Fibroblast of lung (primary cell): ENCODE measurements at regions not wholly inside any gene's neighbourhood (a gene's known extent, or its start where the extent isn't known, plus 50 kb on each side); places are given as distances from the start of the nearest gene placed in this dataset.

ENCODE experiments used
- DNase-seq, 2 donors: peaks; one replicate each; pipeline versions ENCODE4 v3.0.0 to v3.0.0-alpha.2; 2010; ENCODE audit warnings: low read depth in 2 of 2
- H2AFZ ChIP-seq: 2 replicates; pipeline ENCODE4 v1.5.1; 2012; ENCODE audit warnings: low read length, control low read depth, inconsistent platforms
- H3K27ac ChIP-seq: 2 replicates; pipeline ENCODE4 v1.5.1; 2011; ENCODE audit warnings: low read length, control low read depth; ENCODE audit not compliant: insufficient read depth
- H3K27me3 ChIP-seq: 2 replicates; pipeline ENCODE4 v1.5.1; 2011; ENCODE audit warnings: mild to moderate bottlenecking, low read length; ENCODE audit not compliant: control insufficient read depth, insufficient read depth
- H3K36me3 ChIP-seq: 2 replicates; pipeline ENCODE4 v1.5.1; 2011; ENCODE audit warnings: low read length; ENCODE audit not compliant: control insufficient read depth, insufficient read depth
- H3K4me1 ChIP-seq: 2 replicates; pipeline ENCODE4 v1.5.1; 2011; ENCODE audit warnings: low read length; ENCODE audit not compliant: control insufficient read depth, insufficient read depth; ENCODE audit errors: extremely low read depth
- H3K4me2 ChIP-seq: 2 replicates; pipeline ENCODE4 v1.5.1; 2011; ENCODE audit warnings: low read length, control low read depth; ENCODE audit not compliant: insufficient read depth; ENCODE audit errors: extremely low read depth
- H3K4me3 ChIP-seq, 4 experiments: fragments of 200-600 bp in 1 of 4; sonication (generic) in 1 of 4; replicated peaks in 1 of 4; 2 replicates each; pipeline ENCODE4 v1.5.1; 2011 to 2016; ENCODE audit warnings: low read length in 4 of 4, low read depth in 3 of 4, mild to moderate bottlenecking in 3 of 4, control low read depth in 2 of 4, inconsistent platforms in 1 of 4, mixed read lengths in 1 of 4; ENCODE audit not compliant: insufficient read depth in 1 of 4; ENCODE audit errors: control extremely low read depth in 1 of 4
- H3K79me2 ChIP-seq: 2 replicates; pipeline ENCODE4 v1.5.1; 2012; ENCODE audit warnings: mild to moderate bottlenecking, low read length, inconsistent platforms; ENCODE audit not compliant: control insufficient read depth, insufficient read depth
- H3K9ac ChIP-seq: 2 replicates; pipeline ENCODE4 v1.5.1; 2011; ENCODE audit warnings: mild to moderate bottlenecking, low read length, control low read depth; ENCODE audit not compliant: insufficient read depth
- H3K9me3 ChIP-seq: 2 replicates; pipeline ENCODE4 v1.5.1; 2012; ENCODE audit warnings: low read depth, low read length; ENCODE audit not compliant: control insufficient read depth, insufficient read depth
- H4K20me1 ChIP-seq: 2 replicates; pipeline ENCODE4 v1.5.1; 2011; ENCODE audit warnings: low read length; ENCODE audit not compliant: control insufficient read depth, insufficient read depth; ENCODE audit errors: extremely low read depth
- EZH2 ChIP-seq: IDR thresholded peaks from 2 replicates; pipeline ENCODE4 v1.5.1; 2012; ENCODE audit warnings: low read length, control low read depth, mild to moderate bottlenecking; ENCODE audit errors: missing control alignments
- TF ChIP-seq, protein P1 (sequence below), 2 donors: IDR thresholded peaks in 1 of 2; conservative IDR thresholded peaks in 1 of 2; 1 replicate in 1 of 2; 2 replicates in 1 of 2; pipeline ENCODE4 v1.5.1; 2011 to 2012; ENCODE audit warnings: low read length in 2 of 2, control low read depth in 1 of 2, inconsistent platforms in 1 of 2, low read depth in 1 of 2, mild to moderate bottlenecking in 1 of 2

DNA sequence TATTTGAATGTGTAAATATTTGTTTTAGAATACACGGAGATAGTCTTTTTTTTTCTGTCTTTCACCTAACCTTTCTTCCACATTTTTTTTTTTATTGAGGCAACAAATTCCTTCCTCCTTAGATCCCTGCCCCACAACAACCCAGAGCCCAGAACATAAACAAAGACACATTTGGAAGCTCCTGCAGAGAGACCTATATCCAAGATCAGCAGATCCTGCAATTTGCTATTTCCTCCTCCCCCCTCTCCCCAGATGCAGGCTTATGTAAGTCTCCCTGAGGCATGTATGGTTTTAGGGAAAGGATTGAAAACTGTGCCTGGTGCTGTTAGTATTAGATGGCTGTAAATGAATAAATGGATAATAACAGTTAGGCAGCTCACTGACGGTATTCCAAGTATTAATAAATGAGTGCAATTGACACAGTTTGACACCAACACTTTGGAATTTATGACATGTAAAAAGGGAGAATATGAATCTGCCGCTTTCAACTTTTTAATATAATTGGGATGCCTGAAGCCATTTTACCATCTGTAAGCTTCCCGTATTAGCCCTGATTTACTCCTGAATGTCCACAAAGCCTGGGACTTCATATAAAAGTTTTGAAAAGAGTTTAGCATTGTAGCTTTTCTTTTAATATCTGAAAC lies 608.3 kb upstream of the CITED2 start:
- Histone ChIP-seq H3K4me1 (peaks cover 27% of the 10 kb centered on the region), H3K9ac (no peak overlapping the region), H3K4me2 (no peak overlapping the region), H3K36me3 (no peaks in the 10 kb centered on the region), H3K79me2 (no peaks in the 10 kb centered on the region), H3K9me3 (no peaks in the 10 kb centered on the region), H2AFZ (no peak overlapping the region), H3K27me3 (no peaks in the 10 kb centered on the region), H4K20me1 (no peaks in the 10 kb centered on the region), H3K4me3 (no peak overlapping the region), H3K27ac (peak overlapping the region; percentile 46)
- TF ChIP-seq EZH2, result no peak
- TF ChIP-seq, protein P1, sequence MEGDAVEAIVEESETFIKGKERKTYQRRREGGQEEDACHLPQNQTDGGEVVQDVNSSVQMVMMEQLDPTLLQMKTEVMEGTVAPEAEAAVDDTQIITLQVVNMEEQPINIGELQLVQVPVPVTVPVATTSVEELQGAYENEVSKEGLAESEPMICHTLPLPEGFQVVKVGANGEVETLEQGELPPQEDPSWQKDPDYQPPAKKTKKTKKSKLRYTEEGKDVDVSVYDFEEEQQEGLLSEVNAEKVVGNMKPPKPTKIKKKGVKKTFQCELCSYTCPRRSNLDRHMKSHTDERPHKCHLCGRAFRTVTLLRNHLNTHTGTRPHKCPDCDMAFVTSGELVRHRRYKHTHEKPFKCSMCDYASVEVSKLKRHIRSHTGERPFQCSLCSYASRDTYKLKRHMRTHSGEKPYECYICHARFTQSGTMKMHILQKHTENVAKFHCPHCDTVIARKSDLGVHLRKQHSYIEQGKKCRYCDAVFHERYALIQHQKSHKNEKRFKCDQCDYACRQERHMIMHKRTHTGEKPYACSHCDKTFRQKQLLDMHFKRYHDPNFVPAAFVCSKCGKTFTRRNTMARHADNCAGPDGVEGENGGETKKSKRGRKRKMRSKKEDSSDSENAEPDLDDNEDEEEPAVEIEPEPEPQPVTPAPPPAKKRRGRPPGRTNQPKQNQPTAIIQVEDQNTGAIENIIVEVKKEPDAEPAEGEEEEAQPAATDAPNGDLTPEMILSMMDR (conservative IDR thresholded peaks at IDR 0.05 in 1 of 2, IDR thresholded peaks at IDR 0.05 in 1 of 2; ENCODE audit: low read depth in 1 of 2, low read length in 2 of 2), result no peak
- peak; percentile 66 to 85 for DNase-seq

DNA sequence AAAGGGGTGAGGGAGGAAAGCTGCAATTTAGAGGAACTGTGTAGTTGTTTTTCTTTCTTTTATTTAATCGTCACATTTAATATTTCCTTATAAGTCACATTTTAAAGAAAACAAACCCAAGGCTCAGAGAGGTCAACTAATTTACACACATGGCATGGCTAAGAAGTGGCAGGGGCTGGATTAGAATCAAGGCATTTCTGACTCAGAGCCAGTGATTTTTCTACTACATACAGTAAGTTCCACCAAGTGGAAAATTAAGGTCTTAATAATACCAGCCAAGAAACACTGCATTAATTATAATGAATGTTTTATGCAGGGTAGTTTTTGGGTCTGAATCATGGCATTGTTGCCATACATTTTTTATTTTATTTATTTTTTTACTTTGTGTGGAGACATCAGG lies 607.7 kb upstream of the CITED2 start:
- Histone ChIP-seq H3K4me1 (peaks cover 27% of the 10 kb centered on the region), H3K4me2 (peak overlapping the region; percentile 32), H3K27me3 (no peaks in the 10 kb centered on the region), H3K36me3 (no peaks in the 10 kb centered on the region), H3K9me3 (no peaks in the 10 kb centered on the region), H3K4me3 (no peak overlapping the region), H4K20me1 (no peaks in the 10 kb centered on the region), H3K9ac (no peak overlapping the region), H2AFZ (no peak overlapping the region), H3K79me2 (no peaks in the 10 kb centered on the region), H3K27ac (peak overlapping the region; percentile 21)
- DNase-seq, result peak; percentile 56 to 61
- TF ChIP-seq EZH2, result no peak
- TF ChIP-seq, protein P1 (conservative IDR thresholded peaks at IDR 0.05 in 1 of 2, IDR thresholded peaks at IDR 0.05 in 1 of 2; ENCODE audit: low read depth in 1 of 2, low read length in 2 of 2), result no peak

DNA sequence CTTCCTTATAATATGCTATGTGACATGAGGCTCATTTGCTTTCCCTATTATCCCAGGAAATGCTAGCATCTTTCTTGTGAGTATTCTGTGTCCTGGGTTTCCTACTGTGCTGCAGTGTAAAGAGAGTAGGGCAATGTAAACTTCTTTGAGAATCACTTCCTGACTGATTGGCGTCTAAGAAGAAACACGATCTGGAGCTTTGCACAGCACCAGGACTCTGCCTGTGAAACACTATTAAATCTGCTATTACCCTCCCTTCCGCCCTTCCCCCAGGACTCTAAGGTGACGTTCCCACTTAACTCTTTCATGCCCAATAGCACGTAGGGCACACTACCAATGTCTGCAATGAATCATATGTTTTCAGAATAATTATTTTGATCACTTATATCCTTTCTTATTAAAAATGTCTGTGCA lies 607.3 kb upstream of the CITED2 start:
- Histone ChIP-seq H3K79me2 (no peaks in the 10 kb centered on the region), H3K4me2 (peak overlapping the region; percentile 32), H3K9me3 (no peaks in the 10 kb centered on the region), H2AFZ (no peak overlapping the region), H3K4me3 (no peak overlapping the region), H3K27ac (peak overlapping the region; percentile 21), H3K27me3 (no peaks in the 10 kb centered on the region), H3K36me3 (no peaks in the 10 kb centered on the region), H4K20me1 (no peaks in the 10 kb centered on the region), H3K4me1 (peaks cover 27% of the 10 kb centered on the region), H3K9ac (no peak overlapping the region)
- peak; percentile 60 to 84 for DNase-seq
- TF ChIP-seq, protein P1 (conservative IDR thresholded peaks at IDR 0.05 in 1 of 2, IDR thresholded peaks at IDR 0.05 in 1 of 2; ENCODE audit: low read depth in 1 of 2, low read length in 2 of 2), result no peak
- no peak for TF ChIP-seq EZH2
